ENCODE measurements at regions not wholly inside any gene's neighbourhood (a gene's known extent, or its start where the extent isn't known, plus 50 kb on each side); places are given as distances from the start of the nearest gene placed in this dataset.

GRCh38 chr13:40389081-40389641, 277.3 kb downstream of the FOXO1 start:
- no peak for DNase-seq (ENCODE audit: low read depth)

- no peak for DNase-seq (ENCODE audit: low read depth)
These were observed 276.0 kb downstream of the FOXO1 start for GRCh38 chr13:40390401-40390916.

- DNase-seq (ENCODE audit: low read depth): no peak
These were observed 274.7 kb downstream of the FOXO1 start for GRCh38 chr13:40391788-40392187.

- DNase-seq (ENCODE audit: low read depth): no peak
These were observed 272.0 kb downstream of the FOXO1 start for GRCh38 chr13:40394304-40394985.

DNA sequence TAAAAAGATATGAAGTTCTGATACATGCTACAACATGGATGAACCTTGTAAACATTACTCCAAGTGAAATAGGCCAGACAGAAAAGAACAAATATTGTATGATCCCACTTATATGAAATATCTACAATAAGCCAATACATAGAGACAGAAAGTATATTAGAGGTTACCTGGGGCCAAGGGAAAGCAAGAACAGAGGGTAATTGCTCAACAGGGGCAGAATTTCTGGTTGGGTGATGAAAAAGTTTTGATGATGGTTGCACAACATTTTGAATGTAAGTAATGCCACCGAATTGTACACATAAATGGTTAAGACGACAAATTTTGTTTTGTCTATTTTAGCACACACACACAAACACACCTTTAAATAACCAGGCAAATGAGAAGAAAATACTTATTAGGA, 268.4 kb downstream of the FOXO1 start:
- DNase-seq (ENCODE audit: low read depth): no peak

DNA sequence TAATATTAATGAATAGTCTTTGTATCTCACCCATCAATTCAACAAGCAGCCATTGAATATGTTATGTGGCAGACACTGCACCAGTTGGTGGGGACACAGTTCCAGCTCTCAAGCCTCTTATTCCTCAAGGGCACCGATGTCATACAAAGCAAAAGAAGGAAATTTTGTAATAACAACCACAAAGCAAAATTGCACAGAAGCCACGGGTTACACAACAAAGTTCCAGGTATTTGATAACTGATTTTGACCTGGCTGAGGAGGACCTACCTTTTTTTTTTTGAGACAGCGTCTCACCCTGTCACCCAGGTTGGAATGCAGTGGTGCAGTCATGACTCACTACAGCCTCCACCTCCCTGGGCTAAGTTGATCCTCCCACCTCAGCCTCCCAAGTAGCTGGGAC, 266.7 kb downstream of the FOXO1 start:
- DNase-seq (ENCODE audit: low read depth): no peak

DNA sequence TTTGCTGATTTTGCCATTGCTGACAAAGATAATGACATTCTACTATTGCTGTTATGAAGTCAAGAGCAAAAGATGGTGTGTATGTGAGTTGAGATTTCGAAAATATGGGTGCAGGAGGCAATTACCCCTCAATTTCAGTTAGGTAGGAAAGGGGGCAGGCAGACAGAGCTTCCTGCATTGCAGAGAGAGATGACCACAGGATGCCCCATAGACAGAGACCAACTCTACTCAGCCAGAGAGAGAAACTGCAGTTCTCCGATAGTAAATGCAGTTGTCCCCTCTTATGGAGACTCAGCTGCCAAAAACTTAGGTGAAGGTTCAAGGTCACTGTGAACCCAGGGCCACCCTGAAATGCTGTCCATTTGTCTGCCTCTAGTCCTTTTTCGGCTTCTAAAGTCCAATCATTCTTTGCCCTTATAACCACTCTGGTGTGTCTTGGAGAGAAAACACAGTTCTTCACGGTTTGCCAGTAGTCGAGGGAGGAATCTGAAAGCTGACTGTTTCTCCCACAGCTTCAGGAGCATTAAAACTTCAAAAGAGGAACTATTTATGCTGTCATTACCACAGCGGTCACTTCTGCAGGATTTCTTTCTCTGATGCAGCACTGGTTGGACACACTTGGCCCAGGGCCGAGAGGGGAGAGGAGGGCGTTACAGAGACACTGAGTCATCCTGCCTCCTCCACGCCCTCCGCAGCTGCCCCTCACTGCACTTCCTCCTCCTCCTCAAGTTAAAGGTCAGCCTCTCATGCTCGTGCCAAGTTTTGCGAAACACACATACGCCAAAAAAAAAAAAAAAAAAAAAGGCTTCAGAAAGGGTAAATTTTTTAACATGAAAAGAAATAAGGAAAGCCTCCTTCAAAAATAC, 264.3 kb downstream of the FOXO1 start:
- DNase-seq (ENCODE audit: low read depth): peak; percentile 74

- no peak for DNase-seq (ENCODE audit: low read depth)
These were observed 263.5 kb downstream of the FOXO1 start for GRCh38 chr13:40402931-40403431.

DNA sequence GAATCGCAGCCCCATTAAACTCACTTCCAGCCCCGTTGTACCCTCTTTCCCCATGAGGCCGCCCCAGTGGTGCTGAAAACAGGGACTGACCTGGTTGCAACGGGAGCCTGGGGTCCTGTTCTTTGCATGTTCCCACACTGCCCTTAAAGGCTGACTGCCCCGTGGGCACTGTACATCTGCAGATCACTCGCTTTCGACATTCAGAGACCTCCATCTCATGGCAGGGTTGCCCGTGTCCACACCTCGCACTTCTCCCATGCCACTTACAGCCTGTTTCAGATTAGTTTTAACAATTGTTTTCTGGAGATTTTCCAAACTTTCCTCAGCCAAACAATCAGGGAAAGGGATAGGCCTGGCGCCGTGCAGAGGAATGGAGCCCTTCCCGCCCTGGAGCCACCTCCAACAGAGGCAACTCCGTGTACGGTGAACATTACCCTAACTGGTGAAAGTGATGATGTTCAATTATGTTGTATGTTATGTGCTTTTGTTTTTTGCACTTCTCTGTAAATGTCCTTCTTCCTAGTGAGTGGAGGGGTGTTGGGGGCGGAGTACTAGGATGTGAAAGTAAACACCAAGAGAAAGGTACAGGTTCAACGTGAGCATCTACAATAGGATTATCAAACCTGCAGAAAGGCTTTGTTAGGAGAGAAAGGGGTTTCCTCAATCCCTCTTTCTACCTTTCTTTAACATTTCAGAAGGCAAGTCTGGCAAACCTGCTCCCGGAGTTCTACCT, 262.8 kb downstream of the FOXO1 start:
- DNase-seq (ENCODE audit: low read depth): no peak

DNA sequence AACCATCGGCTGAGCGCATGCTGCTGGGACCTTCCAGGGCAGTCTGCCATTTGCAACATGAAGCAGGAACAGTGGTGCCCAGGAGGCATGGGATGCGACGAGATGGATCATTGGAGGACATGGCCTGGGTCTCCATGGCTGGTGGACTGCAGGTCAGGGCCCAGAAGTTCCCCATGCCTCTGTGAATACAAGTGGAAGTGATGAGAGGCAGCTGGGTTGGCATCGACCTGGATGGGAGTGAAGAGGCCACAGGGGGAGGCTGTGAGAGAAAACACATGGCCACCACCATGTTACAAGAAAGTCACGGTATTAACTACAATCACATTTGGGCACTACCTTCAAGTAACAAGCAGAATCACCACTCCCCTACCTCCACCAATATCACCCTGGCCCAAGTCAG, 262.0 kb downstream of the FOXO1 start:
- no peak for DNase-seq (ENCODE audit: low read depth)

GRCh38 chr13:40404967-40405716, 261.3 kb downstream of the FOXO1 start:
- no peak for DNase-seq (ENCODE audit: low read depth)

DNA sequence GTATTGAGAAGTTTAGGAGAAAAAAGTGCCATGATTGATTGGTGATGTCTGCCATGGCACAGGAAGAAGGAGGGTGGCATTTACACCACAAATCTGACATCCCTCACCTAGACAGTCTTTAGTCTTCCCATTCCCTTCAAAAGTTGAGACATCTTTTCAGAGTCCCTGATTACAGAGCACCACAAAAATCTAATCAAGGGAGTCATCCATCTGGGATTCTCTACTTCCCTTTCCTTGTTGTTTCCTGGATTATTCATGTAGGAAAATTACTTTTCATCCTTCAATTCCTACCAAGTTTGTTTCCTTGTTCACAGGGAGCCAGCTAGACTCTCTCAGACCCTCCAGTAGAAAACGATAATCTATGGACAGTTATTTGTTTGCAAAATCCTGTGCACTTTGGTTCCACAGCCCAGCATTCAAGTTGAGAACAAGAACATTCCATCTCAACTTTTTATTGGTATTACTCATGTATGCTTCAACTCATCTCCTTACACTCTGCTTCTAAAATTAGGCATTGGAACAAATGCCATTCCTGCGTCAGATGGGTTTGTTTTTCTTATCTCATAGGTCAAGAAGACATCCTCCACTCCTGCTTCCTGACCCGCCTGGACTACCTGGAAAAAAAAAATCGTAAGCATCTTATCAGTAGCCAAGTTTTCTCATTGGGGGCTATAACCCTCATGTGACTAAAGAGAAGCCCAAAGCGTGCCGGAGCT, 259.9 kb downstream of the FOXO1 start:
- DNase-seq (ENCODE audit: low read depth): no peak

GRCh38 chr13:40407567-40407966, 258.9 kb downstream of the FOXO1 start:
- DNase-seq (ENCODE audit: low read depth): no peak

- DNase-seq (ENCODE audit: low read depth): no peak
These were observed 257.8 kb downstream of the FOXO1 start for GRCh38 chr13:40408602-40409001.

DNA sequence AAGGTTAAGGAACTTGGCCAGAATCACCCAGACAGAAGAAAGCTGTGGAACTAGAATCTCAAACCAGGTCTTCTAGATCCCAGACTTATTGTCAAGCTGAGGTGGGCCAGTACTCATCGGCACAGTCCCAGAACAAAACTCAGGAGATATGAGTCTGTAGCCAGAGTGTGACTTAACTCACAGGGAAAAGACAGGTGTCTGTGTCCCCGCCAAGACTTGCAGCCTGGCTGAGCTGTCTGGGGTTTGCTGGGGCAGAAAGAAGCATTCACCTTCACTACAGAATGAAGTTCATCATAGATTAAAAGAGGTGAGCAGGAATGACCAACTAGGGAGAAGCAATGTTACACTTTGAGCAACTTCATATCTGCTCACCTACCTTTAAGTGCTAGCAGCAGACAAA, 257.2 kb downstream of the FOXO1 start:
- no peak for DNase-seq (ENCODE audit: low read depth)

- DNase-seq (ENCODE audit: low read depth): no peak
These were observed 256.1 kb downstream of the FOXO1 start for GRCh38 chr13:40410315-40410714.

DNA sequence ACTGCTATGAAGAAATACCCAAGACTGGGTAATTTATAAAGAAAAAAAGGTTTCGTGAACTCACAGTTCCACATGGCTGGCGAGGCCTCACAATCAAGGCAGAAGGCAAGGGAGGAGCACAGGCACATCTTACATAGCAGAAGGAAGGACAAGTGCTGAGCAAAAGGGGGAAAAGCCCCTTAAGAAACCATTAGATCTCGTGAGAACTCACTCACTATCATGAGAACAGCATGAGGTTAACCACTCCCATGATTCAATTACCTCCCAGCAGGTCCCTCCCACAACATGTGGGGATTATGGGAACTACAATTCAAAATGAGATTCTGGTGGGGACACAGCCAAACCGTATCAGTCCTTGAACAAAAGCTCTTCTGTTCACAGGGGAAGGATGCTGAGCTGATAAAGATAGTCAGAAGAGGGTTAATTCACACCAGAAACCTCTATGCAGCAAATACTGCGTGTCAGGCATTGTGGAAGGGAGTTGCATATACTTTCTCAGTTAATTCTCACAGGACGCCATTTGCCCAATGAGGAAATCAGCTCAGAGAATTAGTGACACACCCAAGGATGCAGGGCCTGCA, 246.2 kb downstream of the FOXO1 start:
- no peak for DNase-seq (ENCODE audit: low read depth)

- DNase-seq (ENCODE audit: low read depth): no peak
These were observed 243.7 kb downstream of the FOXO1 start for GRCh38 chr13:40422588-40423235.

DNA sequence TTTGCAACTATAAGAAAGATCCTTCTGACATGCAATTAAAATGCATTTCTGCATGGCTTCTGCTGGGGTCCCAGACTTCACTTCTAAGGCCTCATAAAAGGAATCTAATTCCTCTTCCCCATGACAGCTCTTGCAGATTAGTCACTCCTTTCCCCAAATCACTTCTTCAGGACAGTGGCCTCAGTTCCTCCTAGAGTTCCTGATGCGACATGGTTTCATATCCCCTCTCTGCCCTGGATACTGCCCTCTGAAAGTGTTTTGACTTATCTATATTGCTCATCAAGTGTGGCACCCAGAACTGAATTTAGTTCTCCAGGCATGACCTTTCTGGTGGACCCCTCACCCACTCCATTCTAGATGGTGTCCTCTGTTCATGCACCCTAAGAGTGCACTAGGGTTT, 238.1 kb downstream of the FOXO1 start:
- no peak for DNase-seq (ENCODE audit: low read depth)

Measured in HS-27A (cell line).